ENCODE measurements at regions not wholly inside any gene's neighbourhood (a gene's known extent, or its start where the extent isn't known, plus 50 kb on each side); places are given as distances from the start of the nearest gene placed in this dataset.

- H3K4me3 ChIP-seq (ENCODE audit: low read depth, low read length), result no peak overlapping the region
- DNase-seq (ENCODE audit: low read depth), result no peak
- no peak for TF ChIP-seq CTCF (IDR thresholded peaks at IDR 0.05; ENCODE audit: insufficient read depth, low read depth, low read length, missing control alignments)
Observed at GRCh38 chr5:52685566-52685965, 102.2 kb upstream of the ITGA1 start.

GRCh38 chr5:52685971-52686370 lies 101.7 kb upstream of the ITGA1 start:
- H3K4me3 ChIP-seq (ENCODE audit: low read depth, low read length), result no peak overlapping the region
- TF ChIP-seq CTCF (IDR thresholded peaks at IDR 0.05; ENCODE audit: insufficient read depth, low read depth, low read length, missing control alignments), result no peak
- DNase-seq (ENCODE audit: low read depth), result no peak

GRCh38 chr5:52690236-52690768 lies 97.4 kb upstream of the ITGA1 start:
- no peak for TF ChIP-seq CTCF (IDR thresholded peaks at IDR 0.05; ENCODE audit: insufficient read depth, low read depth, low read length, missing control alignments)
- H3K4me3 ChIP-seq (ENCODE audit: low read depth, low read length), result no peak overlapping the region
- no peak for DNase-seq (ENCODE audit: low read depth)

- TF ChIP-seq CTCF (IDR thresholded peaks at IDR 0.05; ENCODE audit: insufficient read depth, low read depth, low read length, missing control alignments), result no peak
- DNase-seq (ENCODE audit: low read depth), result no peak
- H3K4me3 ChIP-seq (ENCODE audit: low read depth, low read length), result no peak overlapping the region
Observed at GRCh38 chr5:52692039-52692438, 95.7 kb upstream of the ITGA1 start.

GRCh38 chr5:52692606-52693005 lies 95.1 kb upstream of the ITGA1 start:
- DNase-seq (ENCODE audit: low read depth), result no peak
- H3K4me3 ChIP-seq (ENCODE audit: low read depth, low read length), result no peak overlapping the region
- no peak for TF ChIP-seq CTCF (IDR thresholded peaks at IDR 0.05; ENCODE audit: insufficient read depth, low read depth, low read length, missing control alignments)

GRCh38 chr5:52693280-52693679 lies 94.4 kb upstream of the ITGA1 start:
- no peak overlapping the region for H3K4me3 ChIP-seq (ENCODE audit: low read depth, low read length)
- peak; percentile 51 for DNase-seq (ENCODE audit: low read depth)
- TF ChIP-seq CTCF (IDR thresholded peaks at IDR 0.05; ENCODE audit: insufficient read depth, low read depth, low read length, missing control alignments), result peak; percentile 54

- DNase-seq (ENCODE audit: low read depth), result no peak
- H3K4me3 ChIP-seq (ENCODE audit: low read depth, low read length), result no peak overlapping the region
- TF ChIP-seq CTCF (IDR thresholded peaks at IDR 0.05; ENCODE audit: insufficient read depth, low read depth, low read length, missing control alignments), result no peak
Observed at GRCh38 chr5:52693836-52694235, 93.9 kb upstream of the ITGA1 start.

All from GM12865 (cell line).